Activated CD8-positive, alpha-beta memory T cell treated with anti-CD3 and anti-CD28 coated beads, Interleukin-2, amount 10 ng/mL, durations not matched to agents 7 days and 5 days (primary cell): ENCODE measurements at regions not wholly inside any gene's neighbourhood (a gene's known extent, or its start where the extent isn't known, plus 50 kb on each side); places are given as distances from the start of the nearest gene placed in this dataset.
"Not testable (repeated sequence)": the region's sequence is repeated elsewhere in the genome, so short reads cannot be mapped to it uniquely, and the experiment has no call there.

Source experiments
- ATAC-seq: fragments of 150-1000 bp; cut with Tn5 transposase; one replicate; pipeline ENCODE4 v1.10.0; 2021; ENCODE audit warnings: moderate library complexity
- CTCF ChIA-PET: fragments of 350-600 bp; sonication (Branson Sonifier 250); formaldehyde crosslinking; loops from one replicate; lab custom pipeline; 2021; ENCODE audit warnings: antibody characterized with exemption; lab: Charles Lee
- DNase-seq: peaks from one replicate; pipeline ENCODE4 v3.0.0-alpha.2; 2020
- H3K27ac Mint-ChIP-seq: one replicate; pipeline ENCODE4 v1.8.0; 2021; ENCODE audit warnings: mild to moderate bottlenecking, mixed read lengths
- H3K27me3 Mint-ChIP-seq: one replicate; pipeline ENCODE4 v1.8.0; 2021; ENCODE audit warnings: mixed read lengths
- H3K36me3 Mint-ChIP-seq: one replicate; pipeline ENCODE4 v1.8.0; 2021; ENCODE audit warnings: mild to moderate bottlenecking, mixed read lengths
- H3K4me1 Mint-ChIP-seq: one replicate; pipeline ENCODE4 v1.8.0; 2021; ENCODE audit warnings: mixed read lengths
- H3K4me3 Mint-ChIP-seq: one replicate; pipeline ENCODE4 v1.8.0; 2021; ENCODE audit warnings: mild to moderate bottlenecking, moderate library complexity, mixed read lengths
- H3K9me3 Mint-ChIP-seq: one replicate; pipeline ENCODE4 v1.8.0; 2022; ENCODE audit warnings: low read depth, mixed read lengths

DNA sequence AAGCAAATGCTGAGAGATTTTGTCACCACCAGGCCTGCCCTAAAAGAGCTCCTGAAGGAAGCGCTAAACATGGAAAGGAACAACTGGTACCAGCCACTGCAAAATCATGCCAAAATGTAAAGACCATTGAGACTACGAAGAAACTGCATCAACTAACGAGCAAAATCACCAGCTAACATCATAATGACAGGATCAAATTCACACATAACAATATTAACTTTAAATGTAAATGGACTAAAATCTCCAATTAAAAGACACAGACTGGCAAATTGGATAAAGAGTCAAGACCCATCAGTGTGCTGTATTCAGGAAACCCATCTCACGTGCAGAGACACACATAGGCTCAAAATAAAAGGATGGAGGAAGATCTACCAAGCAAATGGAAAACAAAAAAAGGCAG is 702.7 kb upstream of the INTU start:
- DNase-seq, H3K9me3 Mint-ChIP-seq, H3K27me3 Mint-ChIP-seq, ATAC-seq, H3K4me1 Mint-ChIP-seq, H3K4me3 Mint-ChIP-seq, H3K36me3 Mint-ChIP-seq, H3K27ac Mint-ChIP-seq, CTCF ChIA-PET: not testable (repeated sequence)

DNA sequence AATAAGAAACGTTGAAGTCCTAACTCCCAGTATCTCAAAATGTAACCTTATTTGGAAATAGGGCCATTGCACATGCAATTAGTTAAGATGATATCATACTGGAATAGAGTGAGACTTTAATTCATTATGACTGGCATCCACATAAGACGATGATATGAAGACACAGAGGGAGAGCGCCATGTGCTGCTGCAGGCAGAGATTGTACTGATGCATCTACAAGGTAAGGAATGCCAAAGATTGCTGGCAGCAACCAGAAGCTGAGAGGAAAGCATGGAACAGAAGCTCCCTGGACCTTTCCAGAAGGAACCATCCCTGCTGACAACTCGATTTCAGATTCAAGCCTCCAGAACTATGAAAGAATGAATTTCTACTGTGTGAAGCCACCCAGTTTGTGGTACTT is 697.0 kb upstream of the INTU start:
- CTCF ChIA-PET: no interaction called here
- no peaks in the 10 kb centered on the region for H3K27me3 Mint-ChIP-seq
- no peak overlapping the region for H3K27ac Mint-ChIP-seq
- H3K4me3 Mint-ChIP-seq: no peak overlapping the region
- no peaks in the 10 kb centered on the region for H3K4me1 Mint-ChIP-seq
- no peak for DNase-seq
- no peak for ATAC-seq
- H3K9me3 Mint-ChIP-seq: no peaks in the 10 kb centered on the region
- H3K36me3 Mint-ChIP-seq: no peaks in the 10 kb centered on the region

- no peak overlapping the region for H3K4me3 Mint-ChIP-seq
- H3K36me3 Mint-ChIP-seq: no peaks in the 10 kb centered on the region
- H3K27me3 Mint-ChIP-seq: no peaks in the 10 kb centered on the region
- DNase-seq (no peak), ATAC-seq (no peak)
- H3K9me3 Mint-ChIP-seq: no peaks in the 10 kb centered on the region
- CTCF ChIA-PET: no interaction called here
- H3K27ac Mint-ChIP-seq: no peak overlapping the region
- H3K4me1 Mint-ChIP-seq: no peaks in the 10 kb centered on the region
Observed at GRCh38 chr4:126937342-126937741, 695.4 kb upstream of the INTU start.

DNA sequence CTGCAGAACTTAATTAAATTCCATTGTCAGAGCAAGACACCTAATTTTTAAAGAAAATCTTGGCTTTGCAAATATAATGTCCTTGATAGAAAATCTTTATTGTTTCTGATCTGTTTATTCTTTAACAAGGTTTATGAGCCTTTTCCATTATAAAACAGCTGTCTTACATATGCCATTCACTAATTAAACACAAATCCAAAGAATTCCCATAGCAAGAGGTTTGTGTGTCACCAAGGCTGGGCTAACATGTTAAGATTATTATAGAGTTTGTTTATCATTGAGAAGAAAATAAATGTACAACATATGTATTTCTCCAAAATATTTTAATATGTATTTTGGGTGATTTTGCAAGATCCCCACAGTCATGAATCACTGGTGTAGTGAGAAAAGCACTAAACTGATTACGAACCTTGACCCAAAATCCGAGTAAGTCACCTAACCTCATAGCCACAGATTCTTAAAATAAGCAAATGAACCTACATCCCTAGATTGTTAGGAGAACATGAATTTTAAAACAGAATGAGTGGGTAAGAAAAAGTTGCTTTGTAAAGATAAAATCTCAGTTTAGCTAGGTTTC is 694.8 kb upstream of the INTU start:
- ATAC-seq: no peak
- H3K9me3 Mint-ChIP-seq: no peaks in the 10 kb centered on the region
- CTCF ChIA-PET: no interaction called here

GRCh38 chr4:126939401-126939800 is 693.4 kb upstream of the INTU start:
- DNase-seq: no peak
- H3K9me3 Mint-ChIP-seq: no peaks in the 10 kb centered on the region
- H3K27me3 Mint-ChIP-seq: no peaks in the 10 kb centered on the region
- no peaks in the 10 kb centered on the region for H3K36me3 Mint-ChIP-seq
- ATAC-seq: no peak
- no peak overlapping the region for H3K27ac Mint-ChIP-seq
- CTCF ChIA-PET: no interaction called here
- H3K4me3 Mint-ChIP-seq: no peak overlapping the region
- H3K4me1 Mint-ChIP-seq: no peaks in the 10 kb centered on the region

More for the DNA sequence above, 694.8 kb upstream of the INTU start:
- Mint-ChIP-seq H3K27ac (no peak overlapping the region), H3K27me3 (no peaks in the 10 kb centered on the region), H3K4me1 (no peaks in the 10 kb centered on the region), H3K36me3 (no peaks in the 10 kb centered on the region), H3K4me3 (no peak overlapping the region)
- DNase-seq: no peak

- Mint-ChIP-seq H3K27me3 (no peaks in the 10 kb centered on the region), H3K4me1 (no peaks in the 10 kb centered on the region), H3K9me3 (peaks cover 3% of the 10 kb centered on the region), H3K36me3 (no peaks in the 10 kb centered on the region), H3K4me3 (no peak overlapping the region), H3K27ac (no peak overlapping the region)
- no peak for ATAC-seq
- CTCF ChIA-PET: no interaction called here
- DNase-seq: no peak
Observed at GRCh38 chr4:126947536-126947935, 685.2 kb upstream of the INTU start.

DNA sequence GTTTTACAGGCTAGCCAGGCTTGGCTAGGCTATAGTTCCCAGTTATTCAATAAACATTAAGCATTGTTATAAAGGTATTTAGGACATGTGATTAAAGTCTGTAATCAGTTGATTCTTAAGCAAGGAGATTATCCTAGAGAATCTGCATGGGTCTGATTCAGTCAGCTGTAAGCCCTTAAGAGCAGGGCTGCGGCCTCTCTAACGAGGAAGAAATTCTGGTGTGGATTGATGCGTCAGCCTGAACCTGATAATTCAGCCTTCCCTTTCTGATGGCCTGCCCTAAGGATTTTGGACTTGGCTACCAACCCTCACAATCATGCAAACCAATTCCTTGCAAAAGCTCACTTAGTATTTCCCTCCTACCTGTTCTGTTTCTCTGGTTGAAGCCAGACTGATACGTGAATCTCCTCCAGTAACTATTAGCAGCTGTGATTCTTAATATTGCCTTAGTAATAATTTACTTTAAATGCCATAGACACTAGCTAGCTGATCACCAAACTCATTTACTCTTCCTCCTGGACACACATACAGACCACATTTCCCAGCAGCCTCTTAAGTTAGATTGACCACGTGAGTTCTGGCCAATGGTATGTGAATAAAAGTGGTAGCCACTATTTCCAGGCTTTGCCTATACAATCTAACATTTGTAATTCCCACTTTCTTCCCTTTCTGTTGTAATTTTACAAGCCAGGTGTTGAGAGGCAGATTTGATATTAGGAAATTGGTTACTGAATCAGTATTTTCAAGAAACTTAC is 678.0 kb upstream of the INTU start:
- peaks cover 4% of the 10 kb centered on the region for H3K9me3 Mint-ChIP-seq
- DNase-seq (no peak), ATAC-seq (no peak)
- H3K27ac Mint-ChIP-seq: no peak overlapping the region
- CTCF ChIA-PET: no interaction called here
- no peaks in the 10 kb centered on the region for H3K36me3 Mint-ChIP-seq
- H3K4me3 Mint-ChIP-seq: no peak overlapping the region
- H3K27me3 Mint-ChIP-seq: no peaks in the 10 kb centered on the region
- no peaks in the 10 kb centered on the region for H3K4me1 Mint-ChIP-seq

DNA sequence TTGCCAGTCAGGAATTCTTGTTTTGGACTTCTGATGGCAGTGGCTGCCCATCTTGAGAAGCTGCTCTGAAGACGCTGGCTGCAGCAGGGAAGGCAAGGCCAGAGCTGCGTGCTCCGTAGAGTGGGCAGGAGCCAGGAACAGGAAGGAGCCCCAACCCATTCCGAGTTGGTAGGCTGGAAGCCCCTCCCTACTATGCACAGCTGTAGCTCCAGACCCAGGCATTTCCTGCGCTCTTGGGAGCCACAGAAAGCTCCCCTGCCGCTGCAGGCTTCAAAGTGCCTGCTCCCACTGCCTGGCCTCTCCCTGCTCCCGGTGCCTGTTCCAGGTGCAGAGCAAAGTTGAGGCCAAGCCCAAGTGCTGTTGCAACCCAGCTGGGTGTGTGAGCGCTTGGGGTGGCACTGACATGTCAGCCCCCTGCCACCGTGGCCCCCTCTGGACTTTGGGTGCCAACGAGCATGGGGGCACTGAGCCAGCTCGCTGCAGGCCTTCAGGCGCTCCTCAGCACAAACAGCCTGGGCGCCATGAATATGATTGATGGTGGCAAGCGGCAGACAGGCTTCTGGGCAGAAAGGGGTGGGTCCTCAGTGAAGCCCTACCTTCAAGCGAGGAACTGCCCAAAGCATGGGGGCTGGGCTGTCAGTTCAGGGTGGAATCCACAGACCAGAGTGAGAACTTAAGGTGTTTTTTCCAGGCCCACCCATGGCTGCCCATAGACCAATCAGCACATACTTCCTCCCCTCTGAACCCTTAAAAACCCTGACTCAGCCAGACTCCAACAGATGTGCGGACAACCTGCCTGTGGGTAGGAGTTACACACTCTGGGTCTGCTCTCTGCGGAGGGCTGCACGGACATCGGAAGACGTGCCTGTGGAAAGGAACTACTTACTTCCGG is 677.2 kb upstream of the INTU start:
- CTCF ChIA-PET: no interaction called here
- H3K4me3 Mint-ChIP-seq: no peak overlapping the region
- H3K27ac Mint-ChIP-seq: no peak overlapping the region
- DNase-seq (no peak), ATAC-seq (no peak)
- peaks cover 4% of the 10 kb centered on the region for H3K9me3 Mint-ChIP-seq
- H3K36me3 Mint-ChIP-seq: no peaks in the 10 kb centered on the region
- H3K4me1 Mint-ChIP-seq: no peaks in the 10 kb centered on the region
- no peaks in the 10 kb centered on the region for H3K27me3 Mint-ChIP-seq

DNA sequence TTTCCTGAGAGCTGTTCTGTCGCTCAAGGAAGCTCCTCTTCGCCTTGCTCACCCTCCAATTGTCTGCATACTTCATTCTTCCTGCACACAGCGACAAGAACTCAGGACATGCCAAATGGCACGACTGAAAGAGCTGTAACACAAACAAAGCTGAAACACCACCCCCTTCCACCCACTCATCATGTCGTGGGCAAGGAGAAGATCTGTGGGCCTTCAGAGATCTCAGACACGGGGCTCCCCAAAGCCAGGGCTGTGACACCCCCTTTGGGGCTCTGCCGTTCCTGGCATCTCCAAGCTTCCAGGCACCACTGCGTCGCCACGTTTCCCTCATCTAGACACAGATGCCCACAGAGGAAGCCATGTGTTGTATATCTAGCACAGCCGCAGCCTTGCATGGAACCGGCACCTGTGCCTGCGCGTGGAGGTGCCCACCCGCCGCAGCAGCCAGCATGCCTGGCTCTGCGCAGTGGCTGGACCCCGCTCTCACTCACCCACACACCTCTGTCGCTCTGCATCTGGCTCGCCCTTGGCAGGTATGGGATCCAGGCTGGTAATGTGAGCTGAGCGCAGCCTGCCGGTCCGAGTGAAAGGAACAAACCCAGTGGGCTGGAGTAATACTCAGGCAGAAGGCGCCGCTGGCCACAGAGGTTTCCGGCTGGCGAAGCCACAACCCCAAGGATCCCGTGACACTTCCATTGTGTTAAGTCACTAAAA is 676.4 kb upstream of the INTU start:
- H3K27ac Mint-ChIP-seq: no peak overlapping the region
- CTCF ChIA-PET: no interaction called here
- H3K27me3 Mint-ChIP-seq: no peaks in the 10 kb centered on the region
- ATAC-seq (no peak), DNase-seq (no peak)
- H3K9me3 Mint-ChIP-seq: peaks cover 4% of the 10 kb centered on the region
- no peak overlapping the region for H3K4me3 Mint-ChIP-seq
- H3K4me1 Mint-ChIP-seq: no peaks in the 10 kb centered on the region
- H3K36me3 Mint-ChIP-seq: no peaks in the 10 kb centered on the region

GRCh38 chr4:126957556-126957955 is 675.2 kb upstream of the INTU start:
- Mint-ChIP-seq H3K4me1 (no peaks in the 10 kb centered on the region), H3K4me3 (no peak overlapping the region), H3K27me3 (no peaks in the 10 kb centered on the region), H3K36me3 (no peaks in the 10 kb centered on the region), H3K27ac (no peak overlapping the region), H3K9me3 (peaks cover 2% of the 10 kb centered on the region)
- no peak for DNase-seq
- no peak for ATAC-seq
- CTCF ChIA-PET: no interaction called here

- no peak overlapping the region for H3K4me3 Mint-ChIP-seq
- ATAC-seq: no peak
- CTCF ChIA-PET: no interaction called here
- peaks cover 2% of the 10 kb centered on the region for H3K9me3 Mint-ChIP-seq
- H3K27ac Mint-ChIP-seq: no peak overlapping the region
- no peaks in the 10 kb centered on the region for H3K27me3 Mint-ChIP-seq
- H3K36me3 Mint-ChIP-seq: no peaks in the 10 kb centered on the region
- no peak for DNase-seq
- no peaks in the 10 kb centered on the region for H3K4me1 Mint-ChIP-seq
Observed at GRCh38 chr4:126957987-126958386, 674.8 kb upstream of the INTU start.

- ATAC-seq: no peak
- Mint-ChIP-seq H3K4me1 (no peaks in the 10 kb centered on the region), H3K36me3 (no peaks in the 10 kb centered on the region), H3K4me3 (no peak overlapping the region), H3K9me3 (peaks cover 1% of the 10 kb centered on the region), H3K27ac (no peak overlapping the region), H3K27me3 (no peaks in the 10 kb centered on the region)
- DNase-seq: no peak
- CTCF ChIA-PET: no interaction called here
Observed at GRCh38 chr4:126958482-126958881, 674.3 kb upstream of the INTU start.

DNA sequence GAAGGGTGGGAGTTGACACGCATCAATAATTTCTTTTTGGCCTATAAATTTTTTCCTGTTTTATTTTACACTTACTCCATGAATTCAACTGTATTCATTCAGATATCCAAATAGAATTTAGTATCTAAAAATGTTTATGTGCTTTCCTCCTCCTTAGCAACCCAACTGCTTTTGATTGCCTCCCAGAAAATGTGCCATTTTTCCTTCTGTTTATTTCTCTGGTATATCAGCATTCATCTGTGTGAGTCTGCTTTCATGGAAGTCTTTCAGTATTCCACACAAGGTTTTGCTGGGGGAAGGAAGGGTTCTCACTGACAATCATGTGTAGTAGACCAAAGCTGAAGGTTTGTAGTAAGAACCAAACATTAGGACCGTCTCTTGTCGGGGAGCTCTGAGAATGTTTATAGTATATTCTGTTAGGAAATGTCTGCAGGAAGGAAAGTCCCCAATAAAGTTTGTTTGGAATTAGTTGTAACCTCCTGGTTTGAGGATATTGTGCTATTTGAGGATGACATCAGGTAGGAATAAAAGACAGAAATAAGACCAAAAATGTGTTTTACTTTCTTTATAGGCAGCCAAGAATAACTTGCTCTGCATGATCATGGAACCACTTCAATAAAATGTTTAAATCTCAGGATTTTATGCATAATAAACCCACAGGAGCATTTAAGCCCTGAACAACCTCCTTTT is 673.6 kb upstream of the INTU start:
- H3K27ac Mint-ChIP-seq: no peak overlapping the region
- no peaks in the 10 kb centered on the region for H3K9me3 Mint-ChIP-seq
- CTCF ChIA-PET: no interaction called here
- H3K4me3 Mint-ChIP-seq: no peak overlapping the region
- no peaks in the 10 kb centered on the region for H3K36me3 Mint-ChIP-seq
- ATAC-seq (no peak), DNase-seq (no peak)
- H3K27me3 Mint-ChIP-seq: no peaks in the 10 kb centered on the region
- no peaks in the 10 kb centered on the region for H3K4me1 Mint-ChIP-seq
